CD4-positive, CD25-positive, alpha-beta regulatory T cell (primary cell): ENCODE measurements at regions not wholly inside any gene's neighbourhood (a gene's known extent, or its start where the extent isn't known, plus 50 kb on each side); places are given as distances from the start of the nearest gene placed in this dataset.

Source experiments
- ATAC-seq, 2 donors: fragments of 150-1000 bp; cut with Tn5 transposase; one replicate each; pipeline ENCODE4 v1.10.0; 2021; ENCODE audit warnings: low read depth in 2 of 2, moderate number of reproducible peaks in 2 of 2, moderate library complexity in 1 of 2
- DNase-seq, 3 donors: peaks; one replicate each; pipeline versions ENCODE4 v3.0.0 to v3.0.0-alpha.2; 2012 to 2022; ENCODE audit warnings: mixed read lengths in 1 of 3
- H3K27ac ChIP-seq: one replicate; pipeline ENCODE4 v1.7.0; 2013; ENCODE audit warnings: mild to moderate bottlenecking, low read length; ENCODE audit not compliant: insufficient read depth, poor library complexity, severe bottlenecking
- H3K27me3 ChIP-seq: one replicate; pipeline ENCODE4 v1.7.0; 2013; ENCODE audit warnings: low read length; ENCODE audit not compliant: control insufficient read depth, insufficient read depth
- H3K36me3 ChIP-seq: one replicate; pipeline ENCODE4 v1.7.0; 2013; ENCODE audit warnings: mild to moderate bottlenecking, low read length, moderate library complexity; ENCODE audit not compliant: control insufficient read depth, insufficient read depth
- H3K4me1 ChIP-seq: 2 replicates; pipeline ENCODE4 v1.7.0; 2013; ENCODE audit warnings: mild to moderate bottlenecking, low read length; ENCODE audit not compliant: insufficient read depth, control insufficient read depth, poor library complexity, severe bottlenecking
- H3K4me3 ChIP-seq: one replicate; pipeline ENCODE4 v1.7.0; 2013; ENCODE audit warnings: low read depth, mild to moderate bottlenecking, low read length, moderate library complexity
- H3K9me3 ChIP-seq, 2 experiments: 1 replicate in 1 of 2; 2 replicates in 1 of 2; pipeline ENCODE4 v1.7.0; 2013; ENCODE audit warnings: low read length in 2 of 2, mild to moderate bottlenecking in 1 of 2, moderate library complexity in 1 of 2; ENCODE audit not compliant: control insufficient read depth in 2 of 2
- H3K27ac Mint-ChIP-seq, 3 donors: one replicate each; pipeline ENCODE4 v1.8.0; 2020 to 2022; ENCODE audit warnings: mild to moderate bottlenecking in 3 of 3, mixed read lengths in 3 of 3, moderate library complexity in 2 of 3
- H3K27me3 Mint-ChIP-seq: one replicate; pipeline ENCODE4 v1.8.0; 2022; ENCODE audit warnings: mild to moderate bottlenecking, mixed read lengths
- H3K36me3 Mint-ChIP-seq: one replicate; pipeline ENCODE4 v1.8.0; 2020; ENCODE audit warnings: mixed read lengths
- H3K4me1 Mint-ChIP-seq, 4 donors: one replicate each; pipeline ENCODE4 v1.8.0; 2020 to 2022; ENCODE audit warnings: mixed read lengths in 4 of 4, mild to moderate bottlenecking in 1 of 4
- H3K4me3 Mint-ChIP-seq, 4 donors: one replicate each; pipeline ENCODE4 v1.8.0; 2020 to 2022; ENCODE audit warnings: mild to moderate bottlenecking in 4 of 4, mixed read lengths in 4 of 4, moderate library complexity in 3 of 4
- H3K9me3 Mint-ChIP-seq, 7 donors: one replicate each; pipeline ENCODE4 v1.8.0; 2020 to 2022; ENCODE audit warnings: mixed read lengths in 7 of 7, mild to moderate bottlenecking in 3 of 7, moderate library complexity in 2 of 7

GRCh38 chr18:68555879-68556301 is 159.0 kb downstream of the TMX3 start:
- no peaks in the 10 kb centered on the region for H3K27me3 Mint-ChIP-seq
- no peak for ATAC-seq
- H3K27ac Mint-ChIP-seq: no peak overlapping the region
- Histone ChIP-seq H3K27ac (no peak overlapping the region), H3K36me3 (no peaks in the 10 kb centered on the region), H3K4me1 (no peaks in the 10 kb centered on the region), H3K4me3 (no peak overlapping the region), H3K27me3 (no peaks in the 10 kb centered on the region), H3K9me3 (no peaks in the 10 kb centered on the region)
- no peaks in the 10 kb centered on the region for H3K4me1 Mint-ChIP-seq
- no peaks in the 10 kb centered on the region for H3K36me3 Mint-ChIP-seq
- H3K4me3 Mint-ChIP-seq: no peak overlapping the region
- DNase-seq: no peak
- H3K9me3 Mint-ChIP-seq: peaks cover 0 to 7% (median 2%) of the 10 kb centered on the region in 7 donors

- H3K4me1 Mint-ChIP-seq: no peaks in the 10 kb centered on the region
- H3K27ac Mint-ChIP-seq: no peak overlapping the region
- H3K4me3 Mint-ChIP-seq: no peak overlapping the region
- H3K9me3 ChIP-seq: no peaks in the 10 kb centered on the region
- no peaks in the 10 kb centered on the region for H3K36me3 Mint-ChIP-seq
- ATAC-seq (no peak), DNase-seq (no peak)
- no peak overlapping the region for H3K27ac ChIP-seq
- peaks cover 0 to 12% (median 2%) of the 10 kb centered on the region in 7 donors for H3K9me3 Mint-ChIP-seq
- H3K4me3 ChIP-seq: no peak overlapping the region
- H3K4me1 ChIP-seq: no peaks in the 10 kb centered on the region
- no peaks in the 10 kb centered on the region for H3K27me3 ChIP-seq
- H3K36me3 ChIP-seq: no peaks in the 10 kb centered on the region
- H3K27me3 Mint-ChIP-seq: no peaks in the 10 kb centered on the region
These were observed 165.7 kb downstream of the TMX3 start for GRCh38 chr18:68548904-68549870.

GRCh38 chr18:68543344-68543743 is 171.6 kb downstream of the TMX3 start:
- ATAC-seq (no peak), DNase-seq (no peak)
- Histone ChIP-seq H3K27me3 (no peaks in the 10 kb centered on the region), H3K9me3 (no peaks in the 10 kb centered on the region), H3K27ac (no peak overlapping the region), H3K4me1 (no peaks in the 10 kb centered on the region), H3K36me3 (no peaks in the 10 kb centered on the region), H3K4me3 (no peak overlapping the region)
- no peak overlapping the region for H3K27ac Mint-ChIP-seq
- H3K27me3 Mint-ChIP-seq: no peaks in the 10 kb centered on the region
- peaks cover 0 to 3% (median 0%) of the 10 kb centered on the region in 7 donors for H3K9me3 Mint-ChIP-seq
- H3K4me3 Mint-ChIP-seq: no peak overlapping the region
- no peaks in the 10 kb centered on the region for H3K4me1 Mint-ChIP-seq
- no peaks in the 10 kb centered on the region for H3K36me3 Mint-ChIP-seq

- Mint-ChIP-seq H3K27me3 (no peaks in the 10 kb centered on the region), H3K27ac (no peak overlapping the region), H3K4me3 (no peak overlapping the region), H3K4me1 (no peaks in the 10 kb centered on the region), H3K36me3 (no peaks in the 10 kb centered on the region), H3K9me3 (peaks cover 0 to 3% (median 0%) of the 10 kb centered on the region in 7 donors)
- Histone ChIP-seq H3K4me1 (no peaks in the 10 kb centered on the region), H3K27ac (no peak overlapping the region), H3K36me3 (no peaks in the 10 kb centered on the region), H3K9me3 (no peaks in the 10 kb centered on the region), H3K4me3 (no peak overlapping the region), H3K27me3 (no peaks in the 10 kb centered on the region)
- ATAC-seq (no peak), DNase-seq (no peak)
These were observed 172.1 kb downstream of the TMX3 start for GRCh38 chr18:68542846-68543245.

- peaks cover 0 to 2% (median 0%) of the 10 kb centered on the region in 4 donors for H3K4me1 Mint-ChIP-seq
- H3K27me3 Mint-ChIP-seq: no peaks in the 10 kb centered on the region
- no peak for DNase-seq
- no peaks in the 10 kb centered on the region for H3K9me3 Mint-ChIP-seq
- no peaks in the 10 kb centered on the region for H3K9me3 ChIP-seq
- H3K27me3 ChIP-seq: no peaks in the 10 kb centered on the region
- ATAC-seq: no peak
- H3K4me3 ChIP-seq: no peak overlapping the region
- H3K4me3 Mint-ChIP-seq: no peak overlapping the region
- no peak overlapping the region for H3K27ac ChIP-seq
- no peaks in the 10 kb centered on the region for H3K36me3 ChIP-seq
- H3K27ac Mint-ChIP-seq: no peak overlapping the region
- H3K36me3 Mint-ChIP-seq: no peaks in the 10 kb centered on the region
- no peaks in the 10 kb centered on the region for H3K4me1 ChIP-seq
These were observed 181.3 kb downstream of the TMX3 start for GRCh38 chr18:68533641-68534040.

- Histone ChIP-seq H3K27me3 (no peaks in the 10 kb centered on the region), H3K4me1 (no peaks in the 10 kb centered on the region), H3K27ac (no peak overlapping the region), H3K9me3 (no peaks in the 10 kb centered on the region), H3K4me3 (no peak overlapping the region), H3K36me3 (no peaks in the 10 kb centered on the region)
- no peaks in the 10 kb centered on the region for H3K27me3 Mint-ChIP-seq
- peak in 1 of 3 donors; percentile 1 for DNase-seq
- no peaks in the 10 kb centered on the region for H3K9me3 Mint-ChIP-seq
- H3K4me1 Mint-ChIP-seq: peaks cover 0 to 2% (median 0%) of the 10 kb centered on the region in 4 donors
- H3K27ac Mint-ChIP-seq: no peak overlapping the region
- ATAC-seq: no peak
- H3K36me3 Mint-ChIP-seq: no peaks in the 10 kb centered on the region
- H3K4me3 Mint-ChIP-seq: no peak overlapping the region
These were observed 182.5 kb downstream of the TMX3 start for GRCh38 chr18:68532328-68532885.

- Histone ChIP-seq H3K36me3 (no peaks in the 10 kb centered on the region), H3K4me3 (no peak overlapping the region), H3K27ac (no peak overlapping the region), H3K27me3 (no peaks in the 10 kb centered on the region), H3K4me1 (no peaks in the 10 kb centered on the region), H3K9me3 (no peaks in the 10 kb centered on the region)
- Mint-ChIP-seq H3K4me3 (no peak overlapping the region), H3K36me3 (no peaks in the 10 kb centered on the region), H3K27ac (no peak overlapping the region), H3K27me3 (no peaks in the 10 kb centered on the region), H3K9me3 (peaks cover 0 to 6% (median 0%) of the 10 kb centered on the region in 7 donors), H3K4me1 (no peaks in the 10 kb centered on the region)
- ATAC-seq (no peak), DNase-seq (no peak)
These were observed 189.8 kb downstream of the TMX3 start for GRCh38 chr18:68525091-68525490.
